PC-9 (cell line): ENCODE measurements at regions not wholly inside any gene's neighbourhood (a gene's known extent, or its start where the extent isn't known, plus 50 kb on each side); places are given as distances from the start of the nearest gene placed in this dataset.

Experiments
- CTCF ChIP-seq: fragments of 200-600 bp; sonication (generic); conservative IDR thresholded peaks from 2 replicates; pipeline ENCODE4 v1.6.1; 2017; ENCODE audit warnings: mixed run types, antibody characterized with exemption, mild to moderate bottlenecking, moderate library complexity
- EZH2 ChIP-seq: fragments of 200-600 bp; sonication (generic); IDR thresholded peaks from 2 replicates; pipeline ENCODE4 v1.8.0; 2017; ENCODE audit warnings: antibody characterized with exemption, low read depth

GRCh38 chr2:239516286-239516953, 115.6 kb upstream of the HDAC4 start:
- TF ChIP-seq CTCF: no peak
- no peak for TF ChIP-seq EZH2
